ENCODE measurements at regions not wholly inside any gene's neighbourhood (a gene's known extent, or its start where the extent isn't known, plus 50 kb on each side); places are given as distances from the start of the nearest gene placed in this dataset.
A peak's percentile ranks its signal among the peaks of the same experiment; 100 is the strongest.

GRCh38 chr11:81080476-81080875 is 1639.6 kb upstream of the TENM4 start:
- no peak for DNase-seq

- no peak for DNase-seq
Measured at GRCh38 chr11:81072273-81072672, 1631.4 kb upstream of the TENM4 start.

- no peak for DNase-seq
Measured at GRCh38 chr11:81071606-81072005, 1630.8 kb upstream of the TENM4 start.

- no peak for DNase-seq
Measured at GRCh38 chr11:81070948-81071347, 1630.1 kb upstream of the TENM4 start.

- DNase-seq = no peak
Measured at GRCh38 chr11:81059356-81059755, 1618.5 kb upstream of the TENM4 start.

- no peak for DNase-seq
Measured at GRCh38 chr11:81052344-81053158, 1611.7 kb upstream of the TENM4 start.

GRCh38 chr11:81039916-81040524 is 1599.2 kb upstream of the TENM4 start:
- DNase-seq = no peak

GRCh38 chr11:81036168-81036870 is 1595.5 kb upstream of the TENM4 start:
- DNase-seq = no peak

GRCh38 chr11:81033779-81034540 is 1593.1 kb upstream of the TENM4 start:
- peak; percentile 20 for DNase-seq

- DNase-seq = no peak
Measured at GRCh38 chr11:81032906-81033305, 1592.1 kb upstream of the TENM4 start.

GRCh38 chr11:81030186-81030585 is 1589.4 kb upstream of the TENM4 start:
- DNase-seq = no peak

- DNase-seq = no peak
Measured at GRCh38 chr11:81026032-81026431, 1585.2 kb upstream of the TENM4 start.

- no peak for DNase-seq
Measured at GRCh38 chr11:81022057-81022456, 1581.2 kb upstream of the TENM4 start.

- no peak for DNase-seq
Measured at GRCh38 chr11:81010631-81011030, 1569.8 kb upstream of the TENM4 start.

GRCh38 chr11:81007046-81007445 is 1566.2 kb upstream of the TENM4 start:
- no peak for DNase-seq

- no peak for DNase-seq
Measured at GRCh38 chr11:81005595-81005994, 1564.8 kb upstream of the TENM4 start.

- DNase-seq = no peak
Measured at GRCh38 chr11:81004576-81004975, 1563.7 kb upstream of the TENM4 start.

GRCh38 chr11:81002374-81002773 is 1561.5 kb upstream of the TENM4 start:
- DNase-seq = no peak

- DNase-seq = no peak
Measured at GRCh38 chr11:81000735-81001134, 1559.9 kb upstream of the TENM4 start.

GRCh38 chr11:81000334-81000733 is 1559.5 kb upstream of the TENM4 start:
- no peak for DNase-seq

- no peak for DNase-seq
Measured at GRCh38 chr11:80995523-80995922, 1554.7 kb upstream of the TENM4 start.

GRCh38 chr11:80993536-80993935 is 1552.7 kb upstream of the TENM4 start:
- no peak for DNase-seq

GRCh38 chr11:80990885-80991284 is 1550.1 kb upstream of the TENM4 start:
- DNase-seq = no peak
